Stimulated activated naive CD4-positive, alpha-beta T cell treated with Interleukin-2 at 50 U/mL for 16 hours (primary cell): ENCODE measurements at regions not wholly inside any gene's neighbourhood (a gene's known extent, or its start where the extent isn't known, plus 50 kb on each side); places are given as distances from the start of the nearest gene placed in this dataset.
"Not testable (repeated sequence)": the region's sequence is repeated elsewhere in the genome, so short reads cannot be mapped to it uniquely, and the experiment has no call there.

Experiments
- DNase-seq: peaks from one replicate; lab custom pipeline; 2025; lab: John Stamatoyannopoulos, UW

GRCh38 chr10:23755556-23755955 lies 316.7 kb downstream of the OTUD1 start:
- DNase-seq = no peak

- DNase-seq = no peak
Observed at GRCh38 chr10:23768281-23768680, 329.4 kb downstream of the OTUD1 start.

- DNase-seq = no peak
Observed at GRCh38 chr10:23777153-23777552, 338.3 kb downstream of the OTUD1 start.

DNA sequence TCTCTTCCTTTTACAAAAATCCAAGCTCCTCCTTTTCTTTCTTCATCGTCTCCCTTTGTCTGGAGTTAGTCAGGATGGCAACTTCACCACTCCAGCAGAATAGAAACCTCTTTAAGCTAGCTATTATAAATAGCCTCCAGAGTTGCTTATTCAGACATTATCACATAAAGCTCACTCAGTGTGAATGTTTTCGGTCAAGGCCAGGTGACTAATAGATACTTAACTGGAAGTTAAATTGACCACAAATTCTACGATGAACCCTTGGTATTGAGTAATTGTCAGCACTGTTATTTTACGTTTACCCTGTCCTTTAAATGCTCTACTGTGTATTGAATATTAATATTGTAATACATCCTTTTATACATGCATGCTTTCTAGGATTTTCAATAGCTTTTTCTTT lies 340.4 kb downstream of the OTUD1 start:
- no peak for DNase-seq

DNA sequence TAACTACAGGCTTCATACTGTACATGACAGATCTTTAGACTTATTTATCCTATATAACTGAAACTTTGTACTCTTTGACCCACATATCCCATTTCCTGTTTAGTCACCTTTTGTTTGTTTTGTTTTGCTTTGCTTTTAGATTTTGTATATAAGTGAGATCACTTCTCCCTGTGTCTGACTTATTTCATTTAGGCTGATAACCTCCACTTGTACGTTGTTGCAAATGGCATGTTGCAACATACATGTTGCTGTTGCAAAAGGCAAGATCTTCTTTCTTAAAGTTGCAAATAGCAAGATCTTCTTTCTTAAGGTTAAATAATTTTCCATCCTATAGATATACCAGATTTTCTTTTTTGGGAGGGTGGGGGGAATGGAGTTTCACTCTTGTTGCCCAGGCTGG lies 341.5 kb downstream of the OTUD1 start:
- no peak for DNase-seq

DNA sequence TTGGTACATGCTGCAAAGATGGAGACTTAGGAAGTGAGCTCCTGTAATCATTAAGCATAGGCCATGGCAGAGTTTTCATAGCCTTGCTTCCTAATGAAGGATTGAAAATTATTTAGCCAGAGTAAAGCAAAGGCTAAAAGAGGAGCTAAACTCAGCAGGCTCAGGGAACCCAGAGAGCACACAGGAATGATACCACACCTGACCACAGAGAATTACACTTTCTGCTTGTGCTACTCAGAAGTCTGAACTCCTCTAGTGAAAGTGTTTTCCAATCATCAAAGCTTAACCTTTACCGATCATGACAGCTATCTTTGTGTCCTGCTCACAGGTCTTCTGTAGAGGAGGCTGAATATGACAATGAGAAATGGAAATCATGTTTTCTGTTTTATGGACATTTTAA lies 347.7 kb downstream of the OTUD1 start:
- DNase-seq = no peak

DNA sequence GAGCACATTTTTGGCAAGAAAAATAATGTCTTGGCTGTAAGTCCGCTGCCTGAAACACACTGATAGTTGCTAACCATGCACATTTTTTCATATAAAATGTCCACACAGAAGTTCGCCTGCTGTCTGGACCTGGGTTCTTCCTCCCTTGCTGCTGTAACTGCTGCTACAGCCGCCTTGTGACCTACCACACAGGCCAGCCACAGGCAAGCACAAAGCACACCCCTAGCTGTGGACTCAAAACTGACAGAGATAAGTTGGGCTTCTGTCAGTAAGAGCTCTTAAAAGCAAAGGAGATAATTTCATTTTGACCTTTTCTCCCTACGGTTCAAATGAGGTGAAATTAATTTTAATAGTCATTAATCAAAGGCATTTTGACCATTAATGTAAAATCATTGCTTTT lies 354.7 kb downstream of the OTUD1 start:
- DNase-seq = no peak

DNA sequence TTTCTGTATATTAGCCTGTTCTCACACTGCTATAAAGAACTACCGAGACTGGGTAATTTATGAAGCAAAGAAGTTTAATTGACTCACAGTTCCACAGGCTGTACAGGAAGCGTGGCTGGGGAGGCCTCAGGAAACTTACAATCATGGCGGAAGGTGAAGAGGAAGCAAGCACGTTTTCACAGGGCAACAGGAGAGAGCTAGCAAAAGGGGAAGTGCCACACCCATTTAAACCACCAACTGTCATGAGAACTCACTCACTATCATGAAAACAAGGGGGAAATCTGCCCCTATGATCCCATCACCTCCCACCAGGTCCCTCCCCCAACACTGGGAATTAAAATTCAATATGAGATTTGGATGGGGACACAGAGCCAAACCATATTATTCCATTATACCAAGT lies 358.6 kb downstream of the OTUD1 start:
- not testable (repeated sequence) for DNase-seq

GRCh38 chr10:23804125-23804524 lies 365.2 kb downstream of the OTUD1 start:
- DNase-seq = no peak

GRCh38 chr10:23813687-23814086 lies 374.8 kb downstream of the OTUD1 start:
- no peak for DNase-seq

DNA sequence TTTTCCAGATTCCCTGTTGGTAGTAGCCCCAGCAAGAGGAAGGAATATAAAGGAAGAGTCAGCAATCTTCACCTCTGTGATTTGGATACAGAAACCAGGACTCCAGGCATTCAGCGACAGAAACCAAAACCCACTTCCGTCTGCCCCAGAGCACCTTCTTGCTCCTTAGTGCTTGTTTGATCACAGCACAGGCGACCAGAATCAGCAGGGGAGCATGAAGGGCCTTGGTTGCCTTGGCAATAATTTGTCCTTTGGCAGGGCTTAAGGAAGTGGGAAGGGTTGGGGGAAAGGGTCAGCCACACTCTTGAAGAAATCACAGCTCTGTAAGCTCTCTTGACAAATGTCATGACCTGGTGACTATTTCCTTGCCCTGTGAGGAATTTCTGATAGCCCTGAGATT lies 379.6 kb downstream of the OTUD1 start:
- no peak for DNase-seq

- no peak for DNase-seq
Observed at GRCh38 chr10:23820792-23821191, 381.9 kb downstream of the OTUD1 start.

- DNase-seq = no peak
Observed at GRCh38 chr10:23824822-23825221, 384.1 kb upstream of the KIAA1217 start.

DNA sequence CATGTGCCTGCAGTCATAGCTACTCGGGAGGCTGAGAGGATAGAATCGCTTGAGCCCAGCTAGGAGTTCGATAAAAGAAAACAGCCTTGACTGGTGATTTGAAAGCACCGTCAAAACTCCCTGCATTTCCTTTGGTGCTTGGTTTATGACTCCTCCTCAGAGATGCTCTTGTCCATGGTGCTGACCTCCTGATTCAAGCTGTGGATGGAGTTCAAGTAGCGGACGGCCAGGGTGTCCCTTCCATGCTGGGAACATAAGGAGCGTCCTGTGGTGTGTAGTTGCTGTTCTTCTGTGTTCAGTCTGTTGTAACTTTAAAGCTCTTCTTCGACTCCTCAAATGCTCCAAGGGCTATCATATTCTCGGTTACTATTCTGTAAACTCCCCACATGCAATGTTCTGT lies 382.5 kb upstream of the KIAA1217 start:
- no peak for DNase-seq

DNA sequence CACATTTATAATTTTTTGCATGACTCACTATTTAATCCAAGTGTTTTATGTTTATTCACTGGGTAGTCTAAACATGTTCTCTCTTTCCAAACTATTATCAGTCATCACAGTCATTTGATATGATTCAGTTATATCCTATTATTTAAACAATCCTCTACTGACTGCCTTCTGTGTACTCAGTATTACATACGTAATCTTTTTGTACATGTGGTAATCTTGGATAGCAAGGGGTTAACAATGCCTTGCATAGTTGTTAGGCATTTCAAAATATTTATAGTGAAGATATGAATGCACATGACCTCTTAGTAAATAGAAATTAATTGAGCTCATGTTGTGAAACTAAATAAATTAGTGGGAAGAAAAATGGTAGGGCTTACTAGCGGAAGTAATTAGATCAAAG lies 379.4 kb upstream of the KIAA1217 start:
- DNase-seq = no peak

GRCh38 chr10:23834091-23834490 lies 374.8 kb upstream of the KIAA1217 start:
- no peak for DNase-seq

- DNase-seq = no peak
Observed at GRCh38 chr10:23850631-23851030, 358.3 kb upstream of the KIAA1217 start.

- DNase-seq = no peak
Observed at GRCh38 chr10:23859598-23859997, 349.3 kb upstream of the KIAA1217 start.

DNA sequence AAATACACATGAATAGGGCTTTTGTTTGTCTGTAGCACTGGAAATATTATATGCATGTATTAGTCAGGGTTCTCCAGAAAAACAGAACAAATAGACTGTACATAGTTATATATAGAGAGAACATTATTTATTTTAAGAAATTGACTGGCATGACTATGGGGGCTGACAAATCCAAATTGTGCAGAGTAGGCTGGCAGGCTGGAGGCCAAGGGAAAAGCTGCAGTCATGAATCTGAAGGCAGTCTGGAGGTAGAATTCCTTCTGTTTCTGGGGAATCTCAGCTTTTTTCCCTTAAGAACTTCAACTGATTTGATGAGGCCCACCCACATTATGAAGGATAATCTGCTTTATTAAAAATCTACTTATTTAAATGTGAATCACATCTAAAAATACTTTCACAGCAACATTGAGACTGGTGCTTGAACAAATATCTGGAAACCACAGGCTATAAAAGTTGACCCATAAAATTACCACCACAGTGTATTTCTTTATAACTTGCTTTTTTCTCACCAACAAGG lies 344.2 kb upstream of the KIAA1217 start:
- DNase-seq = no peak

DNA sequence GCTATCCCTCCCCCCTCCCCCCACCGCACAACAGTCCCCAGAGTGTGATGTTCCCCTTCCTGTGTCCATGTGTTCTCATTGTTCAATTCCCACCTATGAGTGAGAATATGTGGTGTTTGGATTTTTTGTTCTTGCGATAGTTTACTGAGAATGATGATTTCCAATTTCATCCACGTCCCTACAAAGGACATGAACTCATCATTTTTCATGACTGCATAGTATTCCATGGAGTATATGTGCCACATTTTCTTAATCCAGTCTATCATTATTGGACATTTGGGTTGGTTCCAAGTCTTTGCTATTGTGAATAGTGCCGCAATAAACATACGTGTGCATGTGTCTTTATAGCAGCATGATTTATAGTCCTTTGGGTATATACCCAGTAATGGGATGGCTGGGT lies 342.0 kb upstream of the KIAA1217 start:
- not testable (repeated sequence) for DNase-seq

- DNase-seq = no peak
Observed at GRCh38 chr10:23868121-23868520, 340.8 kb upstream of the KIAA1217 start.

DNA sequence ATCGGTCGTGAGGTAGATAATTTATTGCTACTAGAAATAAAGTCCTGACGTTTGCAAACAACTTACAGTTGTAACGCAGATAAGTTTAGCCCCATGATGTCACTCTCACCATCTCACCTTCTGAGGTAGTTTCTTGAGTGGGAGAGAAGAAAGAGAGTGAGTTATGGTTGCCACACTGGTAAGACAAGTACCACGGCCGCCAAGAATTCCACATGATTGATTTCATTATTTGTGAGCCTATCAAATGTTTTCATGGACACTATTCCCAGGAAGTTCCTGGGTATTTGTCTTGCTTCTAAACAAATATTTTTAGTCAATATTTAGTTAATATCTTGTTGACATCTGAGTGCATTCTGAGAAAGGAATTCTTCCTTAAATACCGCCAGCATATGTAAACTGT lies 339.4 kb upstream of the KIAA1217 start:
- no peak for DNase-seq

DNA sequence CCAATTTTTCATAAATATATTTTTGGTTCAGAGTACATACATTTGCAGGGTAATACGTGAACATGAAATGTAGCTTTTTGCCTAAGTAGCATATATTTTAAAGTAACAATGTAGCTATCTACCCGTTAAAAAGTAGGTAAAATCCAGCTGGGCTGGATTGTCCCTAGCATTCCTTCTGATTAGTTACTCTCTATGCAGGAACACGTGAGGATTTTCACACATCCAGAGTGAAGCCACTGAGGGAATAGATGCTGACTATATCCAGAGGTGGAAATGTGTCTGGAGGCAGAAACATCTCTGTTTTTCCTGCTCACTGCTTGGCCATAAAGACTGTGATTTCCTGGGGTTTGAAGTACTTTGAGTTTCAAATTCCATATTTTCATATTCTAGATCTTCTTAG lies 338.9 kb upstream of the KIAA1217 start:
- DNase-seq = no peak

DNA sequence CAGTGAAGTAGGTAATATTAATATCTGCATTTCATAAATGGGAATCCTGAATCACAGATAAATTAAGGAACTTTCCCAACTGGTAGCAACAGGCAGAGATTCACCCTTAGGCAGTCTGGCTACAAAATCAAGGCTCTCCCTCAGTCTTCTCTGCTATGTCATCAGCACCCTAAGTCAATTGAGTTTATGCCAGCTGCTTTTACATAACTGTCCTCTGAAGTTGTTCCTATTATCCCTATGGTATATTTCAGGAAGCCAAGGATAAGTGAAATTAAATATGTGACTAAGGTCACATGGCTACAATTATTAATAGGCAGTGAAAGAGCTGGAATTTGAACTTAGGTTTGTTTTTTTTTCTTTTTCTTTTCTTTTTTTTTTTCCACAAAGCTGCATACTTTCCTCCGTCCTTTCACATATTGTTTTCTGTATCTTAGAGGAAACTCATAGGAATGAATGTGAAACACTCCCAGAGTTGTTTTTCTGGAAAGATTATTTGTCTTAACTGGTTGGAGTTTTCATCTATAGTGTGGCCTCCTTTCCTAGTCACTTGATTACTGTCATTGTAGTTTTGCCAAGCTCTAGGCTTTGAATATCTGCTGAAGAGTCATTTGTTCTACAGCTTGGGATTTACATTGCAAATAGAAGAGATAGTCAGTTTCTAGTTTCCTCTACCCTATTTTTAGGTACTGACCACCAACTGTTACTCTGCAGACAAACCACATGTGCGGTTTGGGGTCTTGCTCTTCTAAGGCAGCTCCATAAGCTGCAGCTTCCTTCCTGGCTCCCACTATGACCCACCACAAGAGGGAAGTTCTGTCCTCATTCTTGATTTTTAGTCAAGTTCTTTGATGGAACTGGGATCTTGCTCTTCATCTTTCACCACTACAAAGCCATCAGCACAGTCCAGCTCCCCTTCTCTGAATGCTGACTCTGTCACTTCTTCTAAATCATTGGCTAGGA lies 338.0 kb upstream of the KIAA1217 start:
- DNase-seq = no peak
